Neural cell (in vitro differentiated cells): ENCODE measurements at regions not wholly inside any gene's neighbourhood (a gene's known extent, or its start where the extent isn't known, plus 50 kb on each side); places are given as distances from the start of the nearest gene placed in this dataset.

Experiments used
- H2AFZ ChIP-seq: fragments of 200-600, 300-800 bp; sonication (generic), shearing (Covaris generic); 2 replicates; pipeline ENCODE4 v1.6.0; 2014; ENCODE audit warnings: low read depth, mild to moderate bottlenecking, antibody characterized with exemption, low read length, moderate library complexity
- H3F3A ChIP-seq: fragments of 200-600 bp; shearing (Covaris generic); 2 replicates; pipeline ENCODE4 v1.6.1; 2016; ENCODE audit warnings: mild to moderate bottlenecking, moderate library complexity, mixed read lengths, antibody characterized with exemption, low read length; ENCODE audit not compliant: insufficient read depth, poor library complexity, severe bottlenecking
- H3K27ac ChIP-seq: fragments of 200-600, 300-800 bp; sonication (generic), shearing (Covaris generic); 2 replicates; pipeline ENCODE4 v1.5.1; 2014; ENCODE audit warnings: mild to moderate bottlenecking, low read length, moderate library complexity
- H3K27me3 ChIP-seq: fragments of 300-800, 200-600 bp; sonication (generic), shearing (Covaris generic); 2 replicates; pipeline ENCODE4 v1.6.0; 2014; ENCODE audit warnings: mild to moderate bottlenecking, low read depth, low read length, moderate library complexity; ENCODE audit not compliant: insufficient read depth
- H3K36me3 ChIP-seq: fragments of 300-800, 200-600 bp; sonication (generic), shearing (Covaris generic); 2 replicates; pipeline ENCODE4 v1.5.1; 2014; ENCODE audit warnings: mild to moderate bottlenecking, antibody characterized with exemption, low read length, moderate library complexity; ENCODE audit not compliant: insufficient read depth
- H3K4me2 ChIP-seq: fragments of 300-800, 200-600 bp; sonication (generic), shearing (Covaris generic); 2 replicates; pipeline ENCODE4 v1.6.0; 2014; ENCODE audit warnings: mild to moderate bottlenecking, low read length
- H3K4me3 ChIP-seq: fragments of 300-800, 200-600 bp; sonication (generic), shearing (Covaris generic); 2 replicates; pipeline ENCODE4 v1.5.1; 2014; ENCODE audit warnings: mild to moderate bottlenecking, low read length, moderate library complexity
- H3K79me2 ChIP-seq: fragments of 200-600 bp; shearing (Covaris generic); replicated peaks from 2 replicates; pipeline ENCODE4 v1.6.0; 2014; ENCODE audit warnings: mild to moderate bottlenecking, low read length, moderate library complexity; ENCODE audit not compliant: insufficient read depth
- H3K9ac ChIP-seq: fragments of 300-800, 200-600 bp; sonication (generic), shearing (Covaris generic); 2 replicates; pipeline ENCODE4 v1.6.1; 2016; ENCODE audit warnings: mild to moderate bottlenecking, low read length, mixed read lengths
- H3K9me2 ChIP-seq: fragments of 200-600 bp; shearing (Covaris generic); 2 replicates; pipeline ENCODE4 v1.6.1; 2016; ENCODE audit warnings: mild to moderate bottlenecking, low read length, mixed read lengths; ENCODE audit not compliant: insufficient read depth
- H3K9me3 ChIP-seq: fragments of 200-600, 300-800 bp; sonication (generic), shearing (Covaris generic); 2 replicates; pipeline ENCODE4 v1.6.1; 2016; ENCODE audit warnings: mild to moderate bottlenecking, mixed run types, low read length, moderate library complexity, mixed read lengths
- H4K20me1 ChIP-seq: fragments of 200-600 bp; shearing (Covaris generic); 2 replicates; pipeline ENCODE4 v1.6.1; 2016; ENCODE audit warnings: mild to moderate bottlenecking, mixed run types; ENCODE audit not compliant: insufficient read depth
- EP300 ChIP-seq: fragments of 450-650 bp; conservative IDR thresholded peaks from 2 replicates; pipeline ENCODE4 v1.6.1; 2014; ENCODE audit warnings: antibody characterized with exemption, mild to moderate bottlenecking, moderate library complexity; ENCODE audit not compliant: poor library complexity, severe bottlenecking
- EZH2 ChIP-seq: fragments of 200-600, 300-800 bp; shearing (Covaris generic), sonication (generic); IDR thresholded peaks from 2 replicates; pipeline ENCODE4 v1.6.1; 2014; ENCODE audit warnings: antibody characterized with exemption, low read length, borderline replicate concordance, mild to moderate bottlenecking; ENCODE audit not compliant: insufficient read depth, poor library complexity, severe bottlenecking
- MXI1 ChIP-seq: fragments of 450-650 bp; conservative IDR thresholded peaks from 2 replicates; pipeline ENCODE4 v1.6.1; 2014; ENCODE audit warnings: antibody characterized with exemption, mild to moderate bottlenecking; ENCODE audit not compliant: poor library complexity, severe bottlenecking
- POLR2AphosphoS5 ChIP-seq: IDR thresholded peaks from 2 replicates; pipeline ENCODE4 v1.6.1; 2012
- RAD21 ChIP-seq: fragments of 450-650 bp; conservative IDR thresholded peaks from 2 replicates; pipeline ENCODE4 v1.6.1; 2014; ENCODE audit warnings: antibody characterized with exemption, mild to moderate bottlenecking, moderate library complexity
- SMC3 ChIP-seq: fragments of 450-650 bp; conservative IDR thresholded peaks from 2 replicates; pipeline ENCODE4 v1.6.1; 2014; ENCODE audit warnings: antibody characterized with exemption, mild to moderate bottlenecking, moderate library complexity; ENCODE audit not compliant: poor library complexity
- TAF1 ChIP-seq: IDR thresholded peaks from 2 replicates; pipeline ENCODE4 v1.6.1; 2012; ENCODE audit warnings: low read depth
- TF ChIP-seq, protein P1 (sequence below): fragments of 450-650 bp; IDR thresholded peaks from 2 replicates; pipeline ENCODE4 v1.5.1; 2014; ENCODE audit warnings: antibody characterized with exemption, mild to moderate bottlenecking, moderate library complexity; ENCODE audit not compliant: poor library complexity, severe bottlenecking
- TF ChIP-seq, protein P2 (sequence below): IDR thresholded peaks from 2 replicates; pipeline ENCODE4 v1.6.1; 2012; ENCODE audit warnings: borderline replicate concordance

DNA sequence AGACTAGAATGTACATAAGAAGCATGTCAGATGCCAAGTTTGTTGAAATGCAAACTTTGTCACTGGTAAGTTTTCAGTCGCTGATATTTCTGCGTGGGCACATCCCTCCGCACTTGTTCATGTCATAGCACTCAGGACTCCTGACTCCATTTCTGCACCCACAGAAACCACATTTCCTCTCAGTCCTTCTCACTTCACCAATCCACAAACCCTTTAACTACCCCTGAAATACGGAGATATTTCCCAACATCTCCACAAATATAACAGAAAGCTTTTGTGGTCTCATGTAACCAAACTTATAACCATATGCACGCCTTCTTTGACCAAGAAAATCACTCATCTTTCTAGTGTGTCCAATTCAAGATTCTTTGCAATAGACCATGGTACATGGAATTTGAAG, 276.9 kb upstream of the ERBB4 start:
- TF ChIP-seq TAF1 (no peak), POLR2AphosphoS5 (no peak), SMC3 (no peak), EZH2 (no peak), MXI1 (no peak), EP300 (no peak), RAD21 (no peak)
- TF ChIP-seq, protein P1, sequence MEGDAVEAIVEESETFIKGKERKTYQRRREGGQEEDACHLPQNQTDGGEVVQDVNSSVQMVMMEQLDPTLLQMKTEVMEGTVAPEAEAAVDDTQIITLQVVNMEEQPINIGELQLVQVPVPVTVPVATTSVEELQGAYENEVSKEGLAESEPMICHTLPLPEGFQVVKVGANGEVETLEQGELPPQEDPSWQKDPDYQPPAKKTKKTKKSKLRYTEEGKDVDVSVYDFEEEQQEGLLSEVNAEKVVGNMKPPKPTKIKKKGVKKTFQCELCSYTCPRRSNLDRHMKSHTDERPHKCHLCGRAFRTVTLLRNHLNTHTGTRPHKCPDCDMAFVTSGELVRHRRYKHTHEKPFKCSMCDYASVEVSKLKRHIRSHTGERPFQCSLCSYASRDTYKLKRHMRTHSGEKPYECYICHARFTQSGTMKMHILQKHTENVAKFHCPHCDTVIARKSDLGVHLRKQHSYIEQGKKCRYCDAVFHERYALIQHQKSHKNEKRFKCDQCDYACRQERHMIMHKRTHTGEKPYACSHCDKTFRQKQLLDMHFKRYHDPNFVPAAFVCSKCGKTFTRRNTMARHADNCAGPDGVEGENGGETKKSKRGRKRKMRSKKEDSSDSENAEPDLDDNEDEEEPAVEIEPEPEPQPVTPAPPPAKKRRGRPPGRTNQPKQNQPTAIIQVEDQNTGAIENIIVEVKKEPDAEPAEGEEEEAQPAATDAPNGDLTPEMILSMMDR: no peak
- TF ChIP-seq, protein P2, sequence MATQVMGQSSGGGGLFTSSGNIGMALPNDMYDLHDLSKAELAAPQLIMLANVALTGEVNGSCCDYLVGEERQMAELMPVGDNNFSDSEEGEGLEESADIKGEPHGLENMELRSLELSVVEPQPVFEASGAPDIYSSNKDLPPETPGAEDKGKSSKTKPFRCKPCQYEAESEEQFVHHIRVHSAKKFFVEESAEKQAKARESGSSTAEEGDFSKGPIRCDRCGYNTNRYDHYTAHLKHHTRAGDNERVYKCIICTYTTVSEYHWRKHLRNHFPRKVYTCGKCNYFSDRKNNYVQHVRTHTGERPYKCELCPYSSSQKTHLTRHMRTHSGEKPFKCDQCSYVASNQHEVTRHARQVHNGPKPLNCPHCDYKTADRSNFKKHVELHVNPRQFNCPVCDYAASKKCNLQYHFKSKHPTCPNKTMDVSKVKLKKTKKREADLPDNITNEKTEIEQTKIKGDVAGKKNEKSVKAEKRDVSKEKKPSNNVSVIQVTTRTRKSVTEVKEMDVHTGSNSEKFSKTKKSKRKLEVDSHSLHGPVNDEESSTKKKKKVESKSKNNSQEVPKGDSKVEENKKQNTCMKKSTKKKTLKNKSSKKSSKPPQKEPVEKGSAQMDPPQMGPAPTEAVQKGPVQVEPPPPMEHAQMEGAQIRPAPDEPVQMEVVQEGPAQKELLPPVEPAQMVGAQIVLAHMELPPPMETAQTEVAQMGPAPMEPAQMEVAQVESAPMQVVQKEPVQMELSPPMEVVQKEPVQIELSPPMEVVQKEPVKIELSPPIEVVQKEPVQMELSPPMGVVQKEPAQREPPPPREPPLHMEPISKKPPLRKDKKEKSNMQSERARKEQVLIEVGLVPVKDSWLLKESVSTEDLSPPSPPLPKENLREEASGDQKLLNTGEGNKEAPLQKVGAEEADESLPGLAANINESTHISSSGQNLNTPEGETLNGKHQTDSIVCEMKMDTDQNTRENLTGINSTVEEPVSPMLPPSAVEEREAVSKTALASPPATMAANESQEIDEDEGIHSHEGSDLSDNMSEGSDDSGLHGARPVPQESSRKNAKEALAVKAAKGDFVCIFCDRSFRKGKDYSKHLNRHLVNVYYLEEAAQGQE: no peak
- no peak overlapping the region for H3K27ac ChIP-seq
- H3K9ac ChIP-seq: no peak overlapping the region
- H3F3A ChIP-seq: no peaks in the 10 kb centered on the region
- H3K27me3 ChIP-seq: no peaks in the 10 kb centered on the region
- no peak overlapping the region for H3K4me2 ChIP-seq
- no peaks in the 10 kb centered on the region for H3K36me3 ChIP-seq
- H2AFZ ChIP-seq: no peak overlapping the region
- H3K9me2 ChIP-seq: no peaks in the 10 kb centered on the region
- H3K4me3 ChIP-seq: no peak overlapping the region
- H3K79me2 ChIP-seq: no peaks in the 10 kb centered on the region
- no peaks in the 10 kb centered on the region for H4K20me1 ChIP-seq
- H3K9me3 ChIP-seq: no peaks in the 10 kb centered on the region

DNA sequence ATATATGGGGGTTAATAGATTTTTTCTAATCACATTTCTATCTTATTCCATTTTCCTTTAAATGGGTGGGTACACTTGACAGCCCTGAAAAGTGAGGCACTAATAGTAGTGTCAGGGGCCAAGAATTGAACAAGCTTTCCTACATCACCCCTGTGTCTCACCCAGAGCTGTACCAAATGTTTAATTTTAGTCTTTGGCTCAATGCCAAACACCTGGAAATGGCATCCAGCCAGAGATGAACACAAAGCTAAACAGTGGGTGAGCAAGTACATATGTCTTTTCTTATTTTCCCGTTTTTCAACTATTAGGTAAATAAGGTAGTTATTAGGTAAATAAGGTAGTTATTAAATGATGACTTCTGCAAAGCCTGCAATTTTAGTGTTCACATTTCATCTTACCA, 276.3 kb upstream of the ERBB4 start:
- H3K9ac ChIP-seq: no peak overlapping the region
- H2AFZ ChIP-seq: no peak overlapping the region
- no peak for TF ChIP-seq EP300
- TF ChIP-seq POLR2AphosphoS5: no peak
- TF ChIP-seq, protein P2: no peak
- no peak for TF ChIP-seq MXI1
- TF ChIP-seq, protein P1: no peak
- TF ChIP-seq RAD21: no peak
- TF ChIP-seq SMC3: no peak
- H4K20me1 ChIP-seq: no peaks in the 10 kb centered on the region
- no peaks in the 10 kb centered on the region for H3K9me2 ChIP-seq
- H3K4me3 ChIP-seq: no peak overlapping the region
- no peaks in the 10 kb centered on the region for H3K36me3 ChIP-seq
- no peaks in the 10 kb centered on the region for H3K27me3 ChIP-seq
- H3K27ac ChIP-seq: no peak overlapping the region
- H3K79me2 ChIP-seq: no peaks in the 10 kb centered on the region
- H3K9me3 ChIP-seq: no peaks in the 10 kb centered on the region
- H3F3A ChIP-seq: no peaks in the 10 kb centered on the region
- H3K4me2 ChIP-seq: no peak overlapping the region
